Heart left ventricle (tissue), 16 donors: ENCODE measurements at regions not wholly inside any gene's neighbourhood (a gene's known extent, or its start where the extent isn't known, plus 50 kb on each side); places are given as distances from the start of the nearest gene placed in this dataset.

ENCODE experiments used
- ATAC-seq, 4 donors: fragments of 200-7000 bp; cut with Tn5 transposase; one replicate each; pipeline ENCODE4 v1.9.1; 2020 to 2022; ENCODE audit warnings: moderate library complexity in 4 of 4, mild to moderate bottlenecking in 3 of 4, moderate number of reproducible peaks in 1 of 4
- DNase-seq, 5 donors: peaks; one replicate each; pipeline ENCODE4 v3.0.0-alpha.2; 2020
- H3K27ac ChIP-seq, 12 donors: fragments of 200-600 bp; sonication (generic) in 4 of 12; one replicate each; pipeline versions ENCODE4 v1.5.0 to v1.8.0; 2016 to 2022; ENCODE audit warnings: mild to moderate bottlenecking in 2 of 12
- H3K27me3 ChIP-seq, 9 donors: fragments of 200-600 bp; sonication (generic) in 2 of 9; one replicate each; pipeline versions ENCODE4 v1.5.1 to v1.8.0; 2016 to 2022; ENCODE audit warnings: mild to moderate bottlenecking in 3 of 9
- H3K36me3 ChIP-seq, 9 donors: fragments of 200-600 bp; sonication (generic) in 2 of 9; one replicate each; pipeline versions ENCODE4 v1.5.0 to v1.8.0; 2018 to 2022; ENCODE audit warnings: mild to moderate bottlenecking in 2 of 9
- H3K4me1 ChIP-seq, 12 donors: fragments of 200-600 bp; sonication (generic) in 4 of 12; one replicate each; pipeline versions ENCODE4 v1.5.0 to v1.8.0; 2016 to 2022; ENCODE audit warnings: mild to moderate bottlenecking in 3 of 12
- H3K4me3 ChIP-seq, 12 donors: fragments of 200-600 bp; sonication (generic) in 4 of 12; one replicate each; pipeline versions ENCODE4 v1.5.0 to v1.8.0; 2017 to 2022; ENCODE audit warnings: mild to moderate bottlenecking in 9 of 12, moderate library complexity in 4 of 12
- H3K9me3 ChIP-seq, 12 donors: fragments of 200-600 bp; sonication (generic) in 4 of 12; one replicate each; pipeline versions ENCODE4 v1.5.0 to v1.8.0; 2016 to 2022; ENCODE audit warnings: mild to moderate bottlenecking in 1 of 12
- POLR2A ChIP-seq, 2 donors: fragments of 450-650 bp; IDR thresholded peaks; one replicate each; pipeline ENCODE4 v1.6.1; 2017; ENCODE audit warnings: antibody characterized with exemption in 2 of 2, mild to moderate bottlenecking in 2 of 2, moderate library complexity in 2 of 2
- WGBS, 4 donors: extraction: QIAGEN DNeasy Blood & Tissue Kit in 2 of 4; methylation state at CpG; one replicate each; pipeline versions ENCODE4 v1.1.5 to v1.1.7; 2013 to 2018; 5-methylcytosine and 5-hydroxymethylcytosine counted together
- intact Hi-C, 10 donors: fragments of 100-400 bp; cut with DNase I; formaldehyde crosslinking; loops; one replicate each; pipeline versions ENCODE4 v1.11.1 to v1.14.2; 2022
- TF ChIP-seq, protein P1 (sequence below), 12 donors: fragments of 200-600 bp; sonication (generic) in 4 of 12; IDR thresholded peaks; one replicate each; pipeline versions ENCODE4 v1.5.0 to v1.8.0; 2018 to 2022; ENCODE audit warnings: antibody characterized with exemption in 12 of 12, mild to moderate bottlenecking in 5 of 12
- donor health status: ischemic (EF 13 %, LVEDD 7.1; RV severe dilation, severe dysfunction).
- donor health status: healthy with polysubstance abuse.
- donor health status: DM: no; HTN: yes; CAD: no.
- donor health status: DM: no; HTN: no; CAD: no.
- donor health status: ischemic (EF 25% LVEDD 6.9; RV normal size, moderate dysfunction).
- donor health status: ischemic (EF 25% LVEDD 5.7; RV mildly dilated, moderate dysfunction).
- donor health status: healthy.
- donor health status: DM: yes; HTN: yes; CAD: no.
- donor health status: ischemic (EF 35%, LVEDD 5.7; RV mildly dilated, moderate dysfunction).
- donor health status: nonischemic (EF 11% LVEDD 7.7; RV severe dilation, severe dysfunction).
- donor health status: DM: yes; HTN: yes; CAD: no.
- donor health status: PGD.
- donor health status: ischemic (EF 29% LVEDD 5.4; RV normal size, mild dysfunction).
- donor health status: nonischemic (EF 23%, LVEDD 6.1; RV moderate dilation, normal function).

DNA sequence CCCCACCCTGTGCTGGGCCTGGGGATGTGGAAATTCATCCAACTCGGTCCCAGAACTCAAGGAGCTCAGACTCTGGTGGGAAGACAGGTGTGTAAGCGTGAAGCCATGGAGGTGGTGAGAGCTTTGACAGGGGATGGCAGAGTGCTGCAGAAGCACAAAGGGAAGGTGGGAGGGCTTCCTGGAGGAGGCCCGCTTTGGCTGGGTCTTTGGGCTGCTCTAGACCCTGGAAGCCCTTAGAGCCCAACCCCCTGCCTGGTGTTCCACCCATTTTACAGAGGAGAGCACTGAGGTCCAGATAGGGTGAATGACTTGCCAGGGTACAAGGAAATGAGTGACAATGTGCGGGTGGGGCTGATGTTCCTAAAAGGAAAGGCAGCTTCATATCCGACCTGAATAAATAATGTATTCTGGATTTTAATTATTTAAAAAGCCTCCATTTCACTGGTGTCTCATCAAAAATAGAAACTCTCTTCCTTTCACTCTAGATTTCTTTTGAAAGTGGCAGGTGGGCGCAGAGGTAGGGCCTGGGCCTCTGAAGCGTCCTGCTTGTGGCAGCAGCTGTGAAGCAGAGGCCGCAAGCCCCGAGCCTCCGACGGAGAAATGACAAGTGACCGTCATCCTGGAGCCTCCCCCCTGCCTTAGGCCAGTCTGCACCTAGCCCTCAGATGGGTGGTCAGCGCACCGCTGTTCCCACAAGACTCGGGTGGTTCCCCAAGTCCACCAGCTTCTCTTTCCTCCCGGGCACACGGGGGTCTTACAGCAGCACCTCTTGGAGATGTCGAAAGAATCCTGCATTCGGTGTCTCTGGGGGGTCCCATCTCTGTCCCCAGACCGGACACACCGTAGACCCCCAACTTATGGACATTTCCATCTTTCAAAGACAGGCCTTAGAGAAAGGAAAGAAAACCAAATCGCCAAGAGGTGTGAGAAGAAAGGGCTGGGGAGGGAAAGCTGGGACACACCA is 71.0 kb upstream of the TAF1B start:
- 92 to 96% (median 92%) methylated on average over 22 of the region's 22 CpGs for WGBS, 4 donors
- DNase-seq = peak in 2 of 5 donors; percentile 18 to 49
- Histone ChIP-seq H3K27me3 (no peaks in the 10 kb centered on the region), H3K27ac (peak overlapping the region in 7 of 12 donors; percentile 11 to 78 (median 74)), H3K4me1 (peaks cover 0 to 49% (median 22%) of the 10 kb centered on the region in 12 donors), H3K36me3 (no peaks in the 10 kb centered on the region), H3K9me3 (no peaks in the 10 kb centered on the region), H3K4me3 (no peak overlapping the region)
- ATAC-seq = no peak
- intact Hi-C loops = loop anchor here in 1 of 10 donors (10.0 kb wide), 1 partner anchor 298 kb away; the partner anchor contains the start of gene IAH1
- TF ChIP-seq, protein P1, sequence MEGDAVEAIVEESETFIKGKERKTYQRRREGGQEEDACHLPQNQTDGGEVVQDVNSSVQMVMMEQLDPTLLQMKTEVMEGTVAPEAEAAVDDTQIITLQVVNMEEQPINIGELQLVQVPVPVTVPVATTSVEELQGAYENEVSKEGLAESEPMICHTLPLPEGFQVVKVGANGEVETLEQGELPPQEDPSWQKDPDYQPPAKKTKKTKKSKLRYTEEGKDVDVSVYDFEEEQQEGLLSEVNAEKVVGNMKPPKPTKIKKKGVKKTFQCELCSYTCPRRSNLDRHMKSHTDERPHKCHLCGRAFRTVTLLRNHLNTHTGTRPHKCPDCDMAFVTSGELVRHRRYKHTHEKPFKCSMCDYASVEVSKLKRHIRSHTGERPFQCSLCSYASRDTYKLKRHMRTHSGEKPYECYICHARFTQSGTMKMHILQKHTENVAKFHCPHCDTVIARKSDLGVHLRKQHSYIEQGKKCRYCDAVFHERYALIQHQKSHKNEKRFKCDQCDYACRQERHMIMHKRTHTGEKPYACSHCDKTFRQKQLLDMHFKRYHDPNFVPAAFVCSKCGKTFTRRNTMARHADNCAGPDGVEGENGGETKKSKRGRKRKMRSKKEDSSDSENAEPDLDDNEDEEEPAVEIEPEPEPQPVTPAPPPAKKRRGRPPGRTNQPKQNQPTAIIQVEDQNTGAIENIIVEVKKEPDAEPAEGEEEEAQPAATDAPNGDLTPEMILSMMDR (IDR thresholded peaks at IDR 0.05) = no peak
- no peak for TF ChIP-seq POLR2A (IDR thresholded peaks at IDR 0.05)

- TF ChIP-seq POLR2A (IDR thresholded peaks at IDR 0.05) = no peak
- TF ChIP-seq, protein P1 (IDR thresholded peaks at IDR 0.05) = no peak
- 77 to 82% (median 79%) methylated on average over 20 to 23 of the region's 23 CpGs for WGBS, 4 donors
- H3K9me3 ChIP-seq = no peaks in the 10 kb centered on the region
These were observed 70.0 kb upstream of the TAF1B start for GRCh38 chr2:9772999-9773902.

GRCh38 chr2:9773903-9774239 is 69.4 kb upstream of the TAF1B start:
- 52 to 64% (median 61%) methylated on average over 3 of the region's 3 CpGs for WGBS, 4 donors
- ATAC-seq = peak in 3 of 4 donors; percentile 3 to 9 (median 3)
- TF ChIP-seq, protein P1 (IDR thresholded peaks at IDR 0.05) = no peak
- TF ChIP-seq POLR2A (IDR thresholded peaks at IDR 0.05) = no peak
- Histone ChIP-seq H3K4me1 (peaks cover 0 to 52% (median 25%) of the 10 kb centered on the region in 12 donors), H3K27me3 (no peaks in the 10 kb centered on the region), H3K4me3 (no peak overlapping the region), H3K36me3 (no peaks in the 10 kb centered on the region), H3K27ac (peak overlapping the region in 9 of 12 donors; percentile 11 to 75 (median 52)), H3K9me3 (no peaks in the 10 kb centered on the region)
- intact Hi-C loops = loop anchor here in 1 of 10 donors (10.0 kb wide), 1 partner anchor 299 kb away; the partner anchor contains the start of gene IAH1
- peak in 3 of 5 donors; percentile 35 to 70 (median 39) for DNase-seq

More at GRCh38 chr2:9772999-9773902, 70.0 kb upstream of the TAF1B start:
- no peak overlapping the region for H3K4me3 ChIP-seq
- no peak for ATAC-seq
- no peaks in the 10 kb centered on the region for H3K36me3 ChIP-seq
- intact Hi-C loops = loop anchor here in 1 of 10 donors (10.0 kb wide), 1 partner anchor 298 kb away; the partner anchor contains the start of gene IAH1
- peak in 3 of 5 donors; percentile 23 to 64 (median 38) for DNase-seq
- H3K4me1 ChIP-seq = peaks cover 0 to 49% (median 22%) of the 10 kb centered on the region in 12 donors
- H3K27ac ChIP-seq = peak overlapping the region in 8 of 12 donors; percentile 11 to 75 (median 56)
- no peaks in the 10 kb centered on the region for H3K27me3 ChIP-seq
